ENCODE measurements at regions not wholly inside any gene's neighbourhood (a gene's known extent, or its start where the extent isn't known, plus 50 kb on each side); places are given as distances from the start of the nearest gene placed in this dataset.

DNA sequence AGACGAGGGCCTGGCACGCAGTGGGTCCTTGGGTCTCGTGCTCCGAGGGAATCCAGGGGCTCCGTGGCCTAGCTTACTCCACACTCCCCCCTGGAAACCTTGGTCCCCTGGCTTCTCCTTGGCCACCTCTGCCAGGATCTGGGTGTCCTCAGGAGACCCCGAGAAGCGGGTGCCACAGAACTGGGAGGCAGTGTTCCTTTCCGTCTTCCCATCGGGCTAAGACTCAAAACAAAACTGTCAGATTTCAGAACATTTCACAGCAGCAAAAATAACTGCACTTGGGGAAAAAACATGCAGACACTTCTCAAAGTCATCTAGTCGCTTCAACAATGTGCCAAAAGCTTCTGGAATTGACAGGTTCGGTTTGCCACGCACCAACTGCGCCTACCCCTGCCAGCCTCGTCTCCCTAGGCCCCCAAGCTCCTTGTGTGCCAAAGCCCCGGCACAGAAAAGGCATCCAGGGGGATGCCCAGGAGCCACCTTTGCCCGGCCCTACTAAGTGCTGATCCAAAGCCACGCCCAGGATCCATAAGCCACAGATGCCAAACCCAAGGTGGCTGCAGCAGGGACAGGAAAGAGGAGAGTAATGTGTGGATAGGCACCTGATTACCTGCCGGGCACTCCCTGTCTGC is 58.4 kb upstream of the DIO3 start:
- TF ChIP-seq, protein P1, sequence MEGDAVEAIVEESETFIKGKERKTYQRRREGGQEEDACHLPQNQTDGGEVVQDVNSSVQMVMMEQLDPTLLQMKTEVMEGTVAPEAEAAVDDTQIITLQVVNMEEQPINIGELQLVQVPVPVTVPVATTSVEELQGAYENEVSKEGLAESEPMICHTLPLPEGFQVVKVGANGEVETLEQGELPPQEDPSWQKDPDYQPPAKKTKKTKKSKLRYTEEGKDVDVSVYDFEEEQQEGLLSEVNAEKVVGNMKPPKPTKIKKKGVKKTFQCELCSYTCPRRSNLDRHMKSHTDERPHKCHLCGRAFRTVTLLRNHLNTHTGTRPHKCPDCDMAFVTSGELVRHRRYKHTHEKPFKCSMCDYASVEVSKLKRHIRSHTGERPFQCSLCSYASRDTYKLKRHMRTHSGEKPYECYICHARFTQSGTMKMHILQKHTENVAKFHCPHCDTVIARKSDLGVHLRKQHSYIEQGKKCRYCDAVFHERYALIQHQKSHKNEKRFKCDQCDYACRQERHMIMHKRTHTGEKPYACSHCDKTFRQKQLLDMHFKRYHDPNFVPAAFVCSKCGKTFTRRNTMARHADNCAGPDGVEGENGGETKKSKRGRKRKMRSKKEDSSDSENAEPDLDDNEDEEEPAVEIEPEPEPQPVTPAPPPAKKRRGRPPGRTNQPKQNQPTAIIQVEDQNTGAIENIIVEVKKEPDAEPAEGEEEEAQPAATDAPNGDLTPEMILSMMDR (IDR thresholded peaks at IDR 0.05): no peak
- TF ChIP-seq POLR2A (IDR thresholded peaks at IDR 0.05; ENCODE audit: low read depth) (no peak), EP300 (IDR thresholded peaks at IDR 0.05) (no peak), POLR2AphosphoS5 (IDR thresholded peaks at IDR 0.05) (no peak)
